ENCODE measurements at regions not wholly inside any gene's neighbourhood (a gene's known extent, or its start where the extent isn't known, plus 50 kb on each side); places are given as distances from the start of the nearest gene placed in this dataset.

DNA sequence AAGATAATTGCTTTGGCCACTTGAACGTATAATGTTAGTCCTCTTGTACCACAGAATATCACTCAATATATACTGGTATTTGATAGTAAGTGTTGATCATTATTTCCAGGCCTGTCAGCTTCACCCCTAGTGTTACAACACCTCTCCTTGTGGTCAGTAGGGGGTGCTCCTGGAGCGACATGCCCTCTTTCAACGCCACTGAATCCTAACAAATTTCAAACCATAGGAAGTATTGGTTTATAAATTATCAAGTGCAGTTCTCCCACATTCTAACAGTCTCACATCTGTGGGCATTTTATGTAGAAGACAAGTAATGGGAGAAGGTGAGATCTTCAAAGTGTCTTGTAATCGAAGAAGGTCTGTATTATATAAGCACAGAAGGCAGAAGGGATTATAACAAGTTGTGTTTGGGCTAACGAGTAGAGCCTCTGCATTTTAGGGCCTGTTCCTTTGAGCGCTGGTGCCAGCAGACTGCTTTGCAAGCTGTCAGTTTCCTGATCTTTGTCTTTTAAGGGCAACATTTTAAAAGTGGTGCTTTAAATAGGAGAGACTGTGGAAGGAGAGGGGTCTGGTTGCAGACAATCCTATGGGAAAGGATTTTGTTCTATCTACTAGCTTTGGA is 57.1 kb upstream of the CEP162 start:
- Histone ChIP-seq H3K36me3 (ENCODE audit: control insufficient read depth in 2 of 4, insufficient read depth in 4 of 4, low read length in 3 of 4) (no peaks in the 10 kb centered on the region), H2AFZ (ENCODE audit: low read length) (peak overlapping the region; percentile 79), H3K23me2 (ENCODE audit: low read depth, low read length) (no peaks in the 10 kb centered on the region; the same call in 1 of the 2 replicates), H3K56ac (replicated peaks; ENCODE audit: insufficient read length, low read depth, low read length) (no peak overlapping the region), H3K4ac (replicated peaks; ENCODE audit: insufficient read length, low read depth, low read length) (no peak overlapping the region), H2BK15ac (ENCODE audit: low read length) (no peak overlapping the region), H3K79me1 (ENCODE audit: low read depth, low read length) (no peaks in the 10 kb centered on the region), H2BK20ac (ENCODE audit: low read length) (no peak overlapping the region), H4K5ac (ENCODE audit: insufficient read length, low read depth, low read length) (no peak overlapping the region), H3K9ac (replicated peaks in 1 of 4; ENCODE audit: extremely low read depth in 1 of 4, low read depth in 3 of 4, low read length in 3 of 4) (no peak overlapping the region), H4K91ac (replicated peaks; ENCODE audit: insufficient read length, low read length) (no peak overlapping the region), H3K9me3 (ENCODE audit: insufficient read depth in 2 of 2, low read depth in 1 of 2, low read length in 1 of 2) (peaks cover 0 to under 1% of the 10 kb centered on the region in 2 experiments; a peak in 2 of 4 replicates), H3K4me2 (ENCODE audit: insufficient read depth in 1 of 2, low read depth in 2 of 2, low read length in 2 of 2) (no peak overlapping the region), H3K27me3 (replicated peaks in 1 of 4; ENCODE audit: control insufficient read depth in 3 of 4, extremely low read depth in 1 of 4, insufficient read depth in 3 of 4, low read length in 3 of 4) (no peaks in the 10 kb centered on the region), H2BK120ac (replicated peaks; ENCODE audit: low read depth, low read length) (no peak overlapping the region), H3K4me1 (replicated peaks in 1 of 4; ENCODE audit: control insufficient read depth in 3 of 4, insufficient read depth in 4 of 4, low read length in 3 of 4) (no peaks in the 10 kb centered on the region), H2BK12ac (ENCODE audit: low read depth, low read length) (no peak overlapping the region), H2BK5ac (ENCODE audit: low read depth, low read length) (no peak overlapping the region), H3K14ac (ENCODE audit: insufficient read length) (no peak overlapping the region), H3K23ac (ENCODE audit: insufficient read length) (no peak overlapping the region), H4K8ac (ENCODE audit: extremely low read depth, insufficient read depth, low read length) (no peak overlapping the region), H3K18ac (ENCODE audit: extremely low read depth, low read length) (no peak overlapping the region), H3K79me2 (ENCODE audit: control insufficient read depth in 1 of 2, insufficient read depth in 2 of 2, low read length in 2 of 2) (no peaks in the 10 kb centered on the region), H2AK5ac (ENCODE audit: low read depth, low read length) (no peak overlapping the region), H3K27ac (ENCODE audit: low read depth, low read length) (no peak overlapping the region), H3K4me3 (ENCODE audit: extremely low read depth in 1 of 4, insufficient read depth in 2 of 4, low read depth in 3 of 4, low read length in 4 of 4) (no peak overlapping the region), H4K20me1 (replicated peaks in 1 of 2; ENCODE audit: control insufficient read depth in 1 of 2, insufficient read depth in 2 of 2, low read length in 2 of 2) (no peaks in the 10 kb centered on the region)
- ChIA-PET CTCF (ENCODE audit: partially characterized antibody) (interaction anchor here (0.6 to 2.3 kb wide), 20 partner anchors 10 to 1039 kb away, joined by 3 to 9 read pairs (median 4); no protein-coding TSS in a partner anchor), POLR2A (ENCODE audit: partially characterized antibody) (no interaction called here)
- 55% methylated on average over 6 of the region's 6 CpGs; no CpG with 5 or more reads in 1 of the 2 experiments for WGBS, 2 experiments (ENCODE audit: extremely low coverage in 1 of 2, insufficient coverage in 1 of 2, insufficient read length in 1 of 2, insufficient replicate concordance in 2 of 2, low coverage in 1 of 2, low lambda C conversion rate in 2 of 2, missing lambda C conversion rate in 1 of 2)
- peak; percentile 71 for FAIRE-seq
- DNase-seq (ENCODE audit: low read depth in 1 of 2, low spot score in 2 of 2) = no peak
- TF ChIP-seq, protein P1, sequence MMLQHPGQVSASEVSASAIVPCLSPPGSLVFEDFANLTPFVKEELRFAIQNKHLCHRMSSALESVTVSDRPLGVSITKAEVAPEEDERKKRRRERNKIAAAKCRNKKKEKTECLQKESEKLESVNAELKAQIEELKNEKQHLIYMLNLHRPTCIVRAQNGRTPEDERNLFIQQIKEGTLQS (IDR thresholded peaks at IDR 0.05; ENCODE audit: insufficient read depth, low read depth, low read length) = no peak
- TF ChIP-seq CTCF (IDR thresholded peaks at IDR 0.05; ENCODE audit: control extremely low read depth in 1 of 3, insufficient read depth in 1 of 3, low read depth in 1 of 3, low read length in 3 of 3) (peak; percentile 63 to 76 (median 64)), CREB1 (IDR thresholded peaks at IDR 0.05) (no peak), EZH2 (IDR thresholded peaks at IDR 0.05; ENCODE audit: low read depth, low read length, severe bottlenecking) (no peak), MAFK (IDR thresholded peaks at IDR 0.05; ENCODE audit: low read depth, low read length) (no peak), MAX (IDR thresholded peaks at IDR 0.05) (no peak)

Measured in H1 (cell line).